HG03045 (cell line): ENCODE measurements at regions not wholly inside any gene's neighbourhood (a gene's known extent, or its start where the extent isn't known, plus 50 kb on each side); places are given as distances from the start of the nearest gene placed in this dataset.

Source experiments
- ATAC-seq: cut with Tn5 transposase; IDR thresholded peaks from one replicate; pipeline ENCODE4 v1.9.1; 2021; ENCODE audit warnings: mild to moderate bottlenecking, moderate library complexity; ENCODE audit not compliant: unreplicated experiment

GRCh38 chr12:75974323-75975187 lies 57.0 kb downstream of the PHLDA1 start:
- ATAC-seq: no peak

DNA sequence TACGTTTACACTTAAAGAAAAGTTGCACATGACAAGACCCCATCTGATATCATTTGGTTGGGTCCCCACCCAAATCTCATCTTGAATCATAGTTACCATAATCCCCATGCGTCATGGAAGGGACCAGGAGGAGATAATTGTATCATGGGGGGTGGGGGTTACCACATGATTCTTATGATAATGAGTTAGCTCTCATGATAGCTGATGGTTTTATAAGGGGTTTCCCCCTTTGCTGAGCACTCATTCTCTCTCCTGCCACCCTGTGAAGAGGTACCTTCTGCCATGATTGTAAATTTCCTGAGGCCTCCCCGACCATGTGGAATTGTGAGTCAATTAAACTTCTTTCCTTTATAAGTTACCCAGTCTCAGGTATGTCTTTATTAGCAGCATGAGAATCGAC lies 60.3 kb downstream of the PHLDA1 start:
- no peak for ATAC-seq

GRCh38 chr12:75970310-75970709 lies 61.3 kb downstream of the PHLDA1 start:
- no peak for ATAC-seq

- ATAC-seq: no peak
These were observed 61.8 kb downstream of the PHLDA1 start for GRCh38 chr12:75969768-75970167.

GRCh38 chr12:75965661-75966060 lies 65.9 kb downstream of the PHLDA1 start:
- ATAC-seq: no peak

DNA sequence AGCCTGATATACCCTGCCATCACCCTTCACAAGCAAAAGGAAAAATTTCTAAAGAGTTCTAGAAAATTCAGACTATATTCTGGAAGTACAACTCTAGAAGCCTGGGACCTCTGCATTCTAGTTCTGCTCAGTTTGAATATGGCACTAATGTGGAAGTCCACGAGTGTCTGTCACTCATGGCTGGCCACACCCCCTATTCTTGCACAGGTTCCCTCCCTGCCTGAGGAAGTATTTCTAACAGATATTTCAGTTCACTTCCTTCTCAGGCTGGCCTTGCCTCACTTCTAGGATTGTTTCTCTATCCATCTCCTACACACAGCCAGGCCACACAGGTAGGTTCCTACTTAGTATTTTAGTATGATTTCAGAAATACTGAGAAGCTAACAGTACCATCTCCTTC lies 67.4 kb downstream of the PHLDA1 start:
- no peak for ATAC-seq

DNA sequence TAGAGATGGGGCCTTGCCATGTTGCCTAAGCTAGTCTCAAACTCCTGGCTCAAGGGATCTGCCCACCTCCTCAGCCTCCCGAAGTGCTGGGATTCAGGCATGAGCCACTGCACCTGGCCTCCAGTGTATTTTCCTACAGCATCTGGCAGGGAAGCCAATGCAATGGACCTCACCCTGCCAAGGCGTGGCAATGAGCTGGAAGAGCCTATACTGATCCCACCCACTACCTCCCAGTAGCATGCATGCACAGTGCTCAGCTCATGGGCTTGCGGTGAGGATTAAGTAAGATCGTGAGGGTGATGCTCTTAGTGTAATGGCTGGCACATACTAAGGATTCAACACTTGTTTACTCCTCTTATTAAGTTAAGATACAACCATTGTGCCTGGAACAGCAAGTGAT lies 69.7 kb downstream of the PHLDA1 start:
- ATAC-seq: no peak

- no peak for ATAC-seq
These were observed 70.5 kb downstream of the PHLDA1 start for GRCh38 chr12:75960954-75961661.

- ATAC-seq: no peak
These were observed 71.3 kb downstream of the PHLDA1 start for GRCh38 chr12:75960086-75960910.

GRCh38 chr12:75959506-75959905 lies 72.1 kb downstream of the PHLDA1 start:
- ATAC-seq: no peak

DNA sequence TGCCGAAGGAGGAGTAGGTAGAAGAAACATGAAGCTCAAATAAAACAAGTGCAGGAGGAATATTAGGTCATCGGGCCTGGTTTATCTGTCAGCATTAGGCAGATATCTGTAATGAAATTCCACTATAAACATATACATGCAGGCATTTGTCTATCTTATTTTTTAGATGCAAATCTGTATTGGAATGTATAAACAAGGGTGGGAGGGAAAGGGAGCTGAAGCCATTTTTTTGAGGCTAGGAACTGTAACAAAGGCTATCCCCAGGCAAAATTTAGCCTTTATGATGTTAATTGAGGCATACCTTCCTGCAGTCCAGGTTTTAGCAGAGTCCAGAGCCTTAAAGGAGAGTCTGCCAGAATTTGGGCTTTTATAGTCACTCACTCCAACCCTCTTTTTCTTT lies 72.5 kb downstream of the PHLDA1 start:
- no peak for ATAC-seq

GRCh38 chr12:75955251-75955650 lies 76.3 kb downstream of the PHLDA1 start:
- ATAC-seq: no peak

GRCh38 chr12:75954749-75955148 lies 76.8 kb downstream of the PHLDA1 start:
- ATAC-seq: no peak

DNA sequence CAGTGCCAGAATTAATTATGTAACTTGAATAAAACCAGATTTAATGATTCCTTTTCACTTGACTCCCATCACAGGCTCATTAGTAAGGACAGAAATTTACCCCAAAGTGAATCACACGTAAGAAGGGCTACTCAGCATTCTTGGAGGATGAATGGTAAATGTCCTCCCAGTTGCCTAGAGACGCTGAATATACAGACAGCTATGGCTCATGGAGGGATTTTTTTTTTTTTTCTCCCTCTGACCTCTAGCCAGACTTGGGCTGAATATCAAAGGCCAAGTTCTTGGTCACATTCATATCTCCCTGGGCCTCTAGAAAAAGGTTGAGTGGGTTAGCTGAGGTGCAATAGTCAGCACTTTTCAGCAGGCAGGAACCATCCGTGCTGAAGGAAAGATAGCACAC lies 77.5 kb downstream of the PHLDA1 start:
- no peak for ATAC-seq

GRCh38 chr12:75953312-75953906 lies 78.2 kb downstream of the PHLDA1 start:
- ATAC-seq: no peak

DNA sequence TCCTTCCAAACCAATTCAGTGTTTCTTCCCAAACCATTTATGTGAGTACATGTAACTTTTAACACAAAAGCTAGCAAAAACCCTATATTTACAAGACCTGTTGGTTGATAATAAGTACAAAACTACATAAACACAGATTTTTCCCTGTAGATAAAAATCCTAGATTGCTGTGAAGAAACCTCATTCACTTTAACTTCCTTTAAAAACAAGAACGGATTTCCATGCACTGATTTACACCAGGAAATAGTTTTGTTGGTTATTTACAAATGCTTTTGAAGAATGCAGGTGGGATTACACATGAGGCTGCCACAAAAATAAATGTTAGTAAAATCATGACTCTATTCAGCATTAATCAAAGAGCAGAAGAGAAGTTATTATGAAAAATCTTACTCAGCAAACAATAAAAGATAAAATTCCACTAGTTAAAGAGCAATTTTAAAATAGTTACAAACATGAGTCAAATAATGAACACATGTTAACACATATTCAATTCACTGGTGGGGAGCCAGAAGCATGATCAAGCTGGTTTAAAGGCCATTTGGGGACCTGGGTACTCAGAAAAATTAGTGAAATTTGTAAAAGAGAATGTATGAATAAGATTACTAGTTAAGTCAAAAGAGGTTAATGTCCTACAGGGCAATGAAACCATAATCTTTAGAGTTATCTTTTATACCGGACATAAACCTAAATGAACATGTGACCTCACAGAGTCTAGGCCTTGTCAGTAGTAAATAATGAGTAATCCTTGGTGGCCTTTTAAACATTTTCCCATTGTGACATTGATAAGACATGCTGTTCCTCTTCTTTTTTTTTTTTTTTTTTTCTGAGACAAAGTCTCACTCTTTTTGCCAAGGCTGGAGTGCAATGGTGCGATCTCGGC lies 79.9 kb downstream of the PHLDA1 start:
- ATAC-seq: no peak

- no peak for ATAC-seq
These were observed 84.3 kb downstream of the PHLDA1 start for GRCh38 chr12:75947156-75947723.

- no peak for ATAC-seq
These were observed 86.0 kb downstream of the PHLDA1 start for GRCh38 chr12:75945581-75945980.

DNA sequence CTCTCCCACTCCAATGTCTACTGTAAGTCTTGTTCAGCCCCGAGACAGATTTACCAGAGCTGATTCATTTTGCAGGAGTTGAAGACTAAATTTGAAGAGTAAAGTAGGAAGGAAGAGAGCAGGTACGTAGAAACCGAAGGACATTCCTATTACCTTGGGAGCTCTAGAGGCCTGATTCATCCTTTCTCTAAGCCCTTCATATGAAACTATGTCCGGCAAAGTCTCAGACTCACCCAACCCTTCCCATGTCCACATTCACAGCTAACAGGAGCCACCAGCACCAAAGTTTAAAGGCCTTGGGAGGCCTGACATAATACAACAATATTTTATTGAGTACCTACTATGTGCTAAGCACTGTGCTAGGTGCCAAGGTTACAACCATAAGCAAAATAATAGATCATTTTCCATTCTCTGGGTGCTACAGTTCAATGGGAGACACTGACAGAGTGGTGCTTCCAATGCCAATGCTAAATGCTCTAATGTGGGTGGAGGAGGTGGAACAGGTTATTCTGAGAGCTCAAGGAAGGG lies 86.6 kb downstream of the PHLDA1 start:
- no peak for ATAC-seq
